Progenitor cell of endocrine pancreas (in vitro differentiated cells): ENCODE measurements at regions not wholly inside any gene's neighbourhood (a gene's known extent, or its start where the extent isn't known, plus 50 kb on each side); places are given as distances from the start of the nearest gene placed in this dataset.

Experiments used
- DNase-seq: peaks from one replicate; pipeline ENCODE4 v3.0.0; 2021; ENCODE audit warnings: low spot score; ENCODE audit not compliant: unreplicated experiment
- H3K27ac Mint-ChIP-seq: 2 replicates; pipeline ENCODE4 v1.8.0; 2021; ENCODE audit warnings: mild to moderate bottlenecking, moderate library complexity, mixed read lengths
- H3K27me3 Mint-ChIP-seq: 2 replicates; pipeline ENCODE4 v1.8.0; 2021; ENCODE audit warnings: mixed read lengths
- H3K36me3 Mint-ChIP-seq: 2 replicates; pipeline ENCODE4 v1.8.0; 2022; ENCODE audit warnings: mixed read lengths; ENCODE audit not compliant: insufficient read depth
- H3K4me1 Mint-ChIP-seq: 2 replicates; pipeline ENCODE4 v1.8.0; 2021; ENCODE audit warnings: low read depth, mixed read lengths
- H3K4me3 Mint-ChIP-seq: 2 replicates; pipeline ENCODE4 v1.8.0; 2021; ENCODE audit warnings: low read depth, mild to moderate bottlenecking, moderate library complexity, mixed read lengths
- H3K9me3 Mint-ChIP-seq: 2 replicates; pipeline ENCODE4 v1.8.0; 2021; ENCODE audit warnings: low read depth, mixed read lengths
- TF ChIP-seq, protein P1 (sequence below): fragments of 200-600 bp; sonication (generic); IDR thresholded peaks from one replicate; pipeline ENCODE4 v1.5.0; 2021; ENCODE audit warnings: antibody characterized with exemption, mild to moderate bottlenecking; ENCODE audit not compliant: unreplicated experiment

DNA sequence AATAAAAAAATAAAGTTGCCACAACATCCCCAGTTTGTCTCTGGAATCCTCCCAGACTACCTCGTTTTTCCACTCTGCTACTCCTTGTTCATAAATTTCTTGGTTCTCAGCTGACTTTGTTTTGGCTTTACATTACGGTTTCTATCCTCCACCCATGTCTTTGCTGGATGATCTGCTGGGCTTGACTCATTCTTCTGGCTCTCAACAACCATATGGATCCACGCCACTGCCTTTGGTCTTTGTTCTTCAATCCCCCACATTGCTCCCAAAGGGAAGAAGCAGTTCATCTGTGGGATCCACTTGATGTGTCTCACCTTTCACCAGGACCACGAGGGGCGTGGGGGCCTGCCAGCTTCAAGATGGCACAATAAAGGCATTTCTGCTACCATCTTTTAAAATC is 67.1 kb upstream of the NBL1 start:
- no peak for DNase-seq
- peaks cover 9% of the 10 kb centered on the region for H3K27me3 Mint-ChIP-seq
- H3K36me3 Mint-ChIP-seq = no peaks in the 10 kb centered on the region
- H3K9me3 Mint-ChIP-seq = no peaks in the 10 kb centered on the region
- TF ChIP-seq, protein P1, sequence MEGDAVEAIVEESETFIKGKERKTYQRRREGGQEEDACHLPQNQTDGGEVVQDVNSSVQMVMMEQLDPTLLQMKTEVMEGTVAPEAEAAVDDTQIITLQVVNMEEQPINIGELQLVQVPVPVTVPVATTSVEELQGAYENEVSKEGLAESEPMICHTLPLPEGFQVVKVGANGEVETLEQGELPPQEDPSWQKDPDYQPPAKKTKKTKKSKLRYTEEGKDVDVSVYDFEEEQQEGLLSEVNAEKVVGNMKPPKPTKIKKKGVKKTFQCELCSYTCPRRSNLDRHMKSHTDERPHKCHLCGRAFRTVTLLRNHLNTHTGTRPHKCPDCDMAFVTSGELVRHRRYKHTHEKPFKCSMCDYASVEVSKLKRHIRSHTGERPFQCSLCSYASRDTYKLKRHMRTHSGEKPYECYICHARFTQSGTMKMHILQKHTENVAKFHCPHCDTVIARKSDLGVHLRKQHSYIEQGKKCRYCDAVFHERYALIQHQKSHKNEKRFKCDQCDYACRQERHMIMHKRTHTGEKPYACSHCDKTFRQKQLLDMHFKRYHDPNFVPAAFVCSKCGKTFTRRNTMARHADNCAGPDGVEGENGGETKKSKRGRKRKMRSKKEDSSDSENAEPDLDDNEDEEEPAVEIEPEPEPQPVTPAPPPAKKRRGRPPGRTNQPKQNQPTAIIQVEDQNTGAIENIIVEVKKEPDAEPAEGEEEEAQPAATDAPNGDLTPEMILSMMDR = no peak
- H3K4me3 Mint-ChIP-seq = no peak overlapping the region
- no peak overlapping the region for H3K27ac Mint-ChIP-seq
- peaks cover 5% of the 10 kb centered on the region for H3K4me1 Mint-ChIP-seq

DNA sequence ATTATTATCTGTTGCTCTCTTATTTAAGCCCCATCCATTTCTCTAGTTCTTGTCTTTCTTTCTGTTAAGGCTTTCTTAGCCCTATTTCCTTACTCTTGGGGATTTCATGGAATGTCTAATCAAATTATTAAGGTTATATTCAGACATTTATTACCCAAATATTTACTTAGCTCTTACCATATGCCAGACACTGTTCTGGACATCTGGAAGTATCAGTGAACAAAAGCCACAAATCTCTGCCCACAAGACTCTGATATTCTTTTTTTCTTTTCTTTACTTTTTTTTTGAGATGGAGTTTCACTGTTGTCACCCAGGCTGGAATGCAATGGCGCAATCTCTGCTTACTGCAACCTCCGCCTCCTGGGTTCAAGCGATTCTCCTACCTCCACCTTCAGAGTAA is 74.3 kb upstream of the NBL1 start:
- H3K4me1 Mint-ChIP-seq = peaks cover 3% of the 10 kb centered on the region
- no peak for DNase-seq
- H3K27me3 Mint-ChIP-seq = peaks cover 3% of the 10 kb centered on the region
- H3K9me3 Mint-ChIP-seq = no peaks in the 10 kb centered on the region
- H3K27ac Mint-ChIP-seq = no peak overlapping the region
- H3K36me3 Mint-ChIP-seq = no peaks in the 10 kb centered on the region
- no peak overlapping the region for H3K4me3 Mint-ChIP-seq
- TF ChIP-seq, protein P1 = no peak

DNA sequence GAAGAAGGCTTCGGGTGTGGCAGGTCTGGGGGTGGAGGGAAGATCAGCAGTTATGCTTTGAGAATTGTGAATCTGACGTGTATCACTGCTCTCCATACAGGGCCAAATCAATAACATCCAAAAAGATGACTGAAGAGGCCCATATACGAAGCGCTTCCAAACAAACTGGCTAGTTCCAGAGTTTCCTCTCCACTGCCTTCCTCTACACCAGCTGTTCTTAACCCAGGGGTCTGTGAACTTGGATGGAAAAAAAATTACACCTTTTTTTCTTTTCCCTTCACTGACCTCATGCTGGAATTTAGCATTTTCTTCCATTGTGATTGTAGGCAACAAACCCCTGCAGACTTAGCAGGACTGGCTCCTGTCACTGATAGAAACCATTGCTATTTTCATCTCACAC is 77.1 kb upstream of the NBL1 start:
- Mint-ChIP-seq H3K27me3 (peaks cover 14% of the 10 kb centered on the region), H3K27ac (no peak overlapping the region), H3K4me1 (no peaks in the 10 kb centered on the region), H3K4me3 (no peak overlapping the region), H3K9me3 (no peaks in the 10 kb centered on the region), H3K36me3 (no peaks in the 10 kb centered on the region)
- no peak for DNase-seq
- TF ChIP-seq, protein P1 = no peak

DNA sequence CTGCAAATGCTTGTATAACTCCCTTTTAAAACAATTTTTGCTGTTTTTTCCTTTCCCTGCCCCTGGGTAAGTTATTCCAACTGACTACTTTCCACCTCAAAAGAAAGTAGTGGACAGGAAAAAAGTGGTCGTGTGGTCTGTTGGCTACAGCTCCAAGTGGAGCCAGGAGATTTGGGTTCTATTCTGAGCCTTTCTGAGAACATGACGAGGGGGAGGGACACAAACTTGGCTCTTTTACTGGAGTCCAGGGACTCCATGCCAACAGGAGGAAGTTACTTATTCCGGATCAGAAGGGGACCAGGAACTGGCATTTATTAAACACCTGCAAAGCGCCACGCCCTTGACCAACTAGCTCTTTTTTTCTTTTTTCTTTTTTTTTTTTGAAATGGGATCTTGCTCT is 79.0 kb upstream of the CAPZB start:
- no peak overlapping the region for H3K4me3 Mint-ChIP-seq
- TF ChIP-seq, protein P1 = no peak
- no peak overlapping the region for H3K27ac Mint-ChIP-seq
- no peaks in the 10 kb centered on the region for H3K4me1 Mint-ChIP-seq
- no peak for DNase-seq
- peaks cover 11% of the 10 kb centered on the region for H3K27me3 Mint-ChIP-seq
- no peaks in the 10 kb centered on the region for H3K9me3 Mint-ChIP-seq
- H3K36me3 Mint-ChIP-seq = no peaks in the 10 kb centered on the region

DNA sequence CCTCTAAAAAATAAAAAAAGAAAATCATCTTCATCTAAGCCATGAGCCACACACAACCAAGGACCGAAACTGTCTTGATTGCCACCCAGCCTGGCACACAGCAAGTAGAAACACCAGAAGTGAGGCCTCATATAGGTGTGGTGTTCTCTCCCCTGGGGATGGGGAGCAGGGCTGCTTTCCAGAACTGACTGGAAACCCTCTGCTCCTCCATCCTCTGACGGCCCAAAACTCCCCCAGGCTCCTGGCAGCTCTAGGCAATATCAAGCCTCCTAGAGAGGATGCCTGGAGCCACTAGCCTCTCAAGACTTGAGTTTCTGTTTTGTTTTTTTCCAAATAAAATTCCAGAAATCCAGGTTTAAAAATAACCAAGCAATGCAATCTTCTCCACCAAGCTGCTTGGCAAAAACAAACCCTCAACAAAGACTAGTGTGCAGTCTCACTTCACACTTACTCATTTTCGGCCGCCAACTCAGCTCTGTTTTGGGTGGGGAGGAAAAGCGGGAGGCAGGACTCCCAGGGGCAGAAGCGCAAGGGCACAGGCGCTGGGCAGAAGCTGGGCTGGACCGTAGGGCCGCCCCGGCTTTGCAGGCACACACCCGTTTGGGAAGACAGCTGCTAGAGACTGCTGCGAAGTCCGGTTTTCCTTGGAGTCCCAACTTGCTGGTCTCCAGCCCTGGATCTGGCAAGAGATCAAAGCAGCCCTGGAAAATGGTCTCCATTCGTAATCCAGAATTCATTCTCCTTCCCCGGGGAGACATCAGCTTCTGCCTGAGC is 78.2 kb upstream of the CAPZB start:
- Mint-ChIP-seq H3K4me3 (no peak overlapping the region), H3K27me3 (peaks cover 11% of the 10 kb centered on the region), H3K9me3 (no peaks in the 10 kb centered on the region), H3K27ac (no peak overlapping the region), H3K36me3 (no peaks in the 10 kb centered on the region), H3K4me1 (no peaks in the 10 kb centered on the region)
- DNase-seq = no peak
- TF ChIP-seq, protein P1 = no peak
